ENCODE measurements at regions not wholly inside any gene's neighbourhood (a gene's known extent, or its start where the extent isn't known, plus 50 kb on each side); places are given as distances from the start of the nearest gene placed in this dataset.

DNA sequence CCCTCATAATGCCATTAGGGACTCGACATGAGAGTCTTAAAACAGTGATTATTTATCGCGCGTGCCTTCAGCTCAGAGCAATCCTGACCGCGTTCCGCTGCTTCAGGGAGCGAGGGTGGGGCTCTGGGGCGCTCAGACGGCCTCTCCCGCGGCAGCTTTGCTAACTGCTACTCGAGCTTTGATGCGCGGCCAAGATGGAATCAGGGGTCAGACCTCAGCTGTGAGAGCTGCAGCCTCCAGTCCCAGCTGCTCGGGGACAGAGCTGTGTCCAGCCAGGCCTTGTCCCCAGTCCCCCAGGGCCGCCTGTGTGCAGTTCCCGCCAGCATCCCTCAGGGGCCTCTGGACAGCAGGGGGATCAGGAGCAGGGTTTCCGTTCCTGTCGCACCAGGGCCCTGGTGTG, 104.6 kb upstream of the TTC34 start:
- TF ChIP-seq EP300 (IDR thresholded peaks at IDR 0.05) (no peak), POLR2A (IDR thresholded peaks at IDR 0.05) (no peak), POLR2AphosphoS5 (IDR thresholded peaks at IDR 0.05) (no peak)
- TF ChIP-seq, protein P1, sequence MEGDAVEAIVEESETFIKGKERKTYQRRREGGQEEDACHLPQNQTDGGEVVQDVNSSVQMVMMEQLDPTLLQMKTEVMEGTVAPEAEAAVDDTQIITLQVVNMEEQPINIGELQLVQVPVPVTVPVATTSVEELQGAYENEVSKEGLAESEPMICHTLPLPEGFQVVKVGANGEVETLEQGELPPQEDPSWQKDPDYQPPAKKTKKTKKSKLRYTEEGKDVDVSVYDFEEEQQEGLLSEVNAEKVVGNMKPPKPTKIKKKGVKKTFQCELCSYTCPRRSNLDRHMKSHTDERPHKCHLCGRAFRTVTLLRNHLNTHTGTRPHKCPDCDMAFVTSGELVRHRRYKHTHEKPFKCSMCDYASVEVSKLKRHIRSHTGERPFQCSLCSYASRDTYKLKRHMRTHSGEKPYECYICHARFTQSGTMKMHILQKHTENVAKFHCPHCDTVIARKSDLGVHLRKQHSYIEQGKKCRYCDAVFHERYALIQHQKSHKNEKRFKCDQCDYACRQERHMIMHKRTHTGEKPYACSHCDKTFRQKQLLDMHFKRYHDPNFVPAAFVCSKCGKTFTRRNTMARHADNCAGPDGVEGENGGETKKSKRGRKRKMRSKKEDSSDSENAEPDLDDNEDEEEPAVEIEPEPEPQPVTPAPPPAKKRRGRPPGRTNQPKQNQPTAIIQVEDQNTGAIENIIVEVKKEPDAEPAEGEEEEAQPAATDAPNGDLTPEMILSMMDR (IDR thresholded peaks at IDR 0.05) = no peak
- H3K9me3 ChIP-seq = no peaks in the 10 kb centered on the region
- no peaks in the 10 kb centered on the region for H3K36me3 ChIP-seq
- no peak overlapping the region for H3K27ac ChIP-seq
- no peak overlapping the region for H3K4me3 ChIP-seq
- 27 to 45% methylated on average over 15 to 20 of the region's 20 CpGs for WGBS, 2 donors
- no peaks in the 10 kb centered on the region for H3K4me1 ChIP-seq
- DNase-seq = peak in 1 of 2 donors; percentile 59
- H3K27me3 ChIP-seq = no peaks in the 10 kb centered on the region
- no peak for ATAC-seq (ENCODE audit: low FRiP score in 2 of 2)

DNA sequence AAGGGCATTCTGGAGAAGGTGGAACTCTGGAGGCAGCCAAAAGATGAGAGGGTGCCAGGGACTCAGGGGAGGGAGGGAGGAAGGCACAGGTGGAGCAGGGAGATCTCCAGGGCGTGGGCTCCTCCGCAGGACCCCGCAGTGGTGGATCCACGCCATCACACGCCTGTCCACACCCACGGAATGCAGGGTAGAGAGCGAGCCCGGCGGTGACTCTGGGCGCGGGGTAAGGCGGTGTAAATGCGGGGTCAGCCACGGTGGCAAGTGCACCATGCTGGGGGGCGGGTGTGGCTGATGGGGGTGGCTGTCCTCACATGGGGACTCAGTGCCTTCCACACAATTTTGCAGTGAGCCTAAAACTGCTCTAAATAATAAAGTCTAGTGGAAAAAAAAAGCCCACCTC, 105.1 kb upstream of the TTC34 start:
- Histone ChIP-seq H3K27ac (no peak overlapping the region), H3K36me3 (no peaks in the 10 kb centered on the region), H3K4me1 (no peaks in the 10 kb centered on the region), H3K9me3 (no peaks in the 10 kb centered on the region), H3K27me3 (no peaks in the 10 kb centered on the region), H3K4me3 (no peak overlapping the region)
- DNase-seq (peak in 1 of 2 donors; percentile 57), ATAC-seq (ENCODE audit: low FRiP score in 2 of 2) (no peak)
- TF ChIP-seq EP300 (IDR thresholded peaks at IDR 0.05) = no peak
- no peak for TF ChIP-seq POLR2AphosphoS5 (IDR thresholded peaks at IDR 0.05)
- TF ChIP-seq POLR2A (IDR thresholded peaks at IDR 0.05) = no peak
- TF ChIP-seq, protein P1 (IDR thresholded peaks at IDR 0.05) = no peak
- 71 to 91% methylated on average over 10 to 15 of the region's 15 CpGs for WGBS, 2 donors

DNA sequence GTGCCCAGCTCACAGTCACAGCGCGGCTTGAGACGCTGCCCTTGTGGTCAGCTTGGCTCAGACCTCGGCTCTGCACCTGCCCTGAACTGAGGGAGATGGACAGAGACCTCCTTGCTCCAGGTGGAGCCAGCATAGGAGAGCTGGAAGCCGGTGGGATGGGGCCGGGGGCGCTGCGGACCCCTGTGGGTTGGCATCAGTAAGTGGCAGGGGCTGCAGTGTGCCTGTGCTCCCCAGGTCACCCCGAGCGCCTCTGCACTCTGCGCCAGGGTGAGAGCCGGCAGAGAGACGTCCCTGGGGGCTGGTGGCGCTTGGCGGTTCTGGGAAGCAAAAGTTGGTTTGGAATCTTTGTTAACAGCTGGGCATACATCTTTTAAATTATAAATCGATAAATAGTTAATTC, 105.6 kb upstream of the TTC34 start:
- TF ChIP-seq, protein P1 (IDR thresholded peaks at IDR 0.05) = no peak
- Histone ChIP-seq H3K9me3 (no peaks in the 10 kb centered on the region), H3K36me3 (no peaks in the 10 kb centered on the region), H3K4me1 (no peaks in the 10 kb centered on the region), H3K4me3 (no peak overlapping the region), H3K27ac (no peak overlapping the region), H3K27me3 (no peaks in the 10 kb centered on the region)
- peak in 1 of 2 donors; percentile 71 for DNase-seq
- ATAC-seq (ENCODE audit: low FRiP score in 2 of 2) = no peak
- WGBS, 2 donors = 88 to 89% methylated on average over 12 to 15 of the region's 16 CpGs

DNA sequence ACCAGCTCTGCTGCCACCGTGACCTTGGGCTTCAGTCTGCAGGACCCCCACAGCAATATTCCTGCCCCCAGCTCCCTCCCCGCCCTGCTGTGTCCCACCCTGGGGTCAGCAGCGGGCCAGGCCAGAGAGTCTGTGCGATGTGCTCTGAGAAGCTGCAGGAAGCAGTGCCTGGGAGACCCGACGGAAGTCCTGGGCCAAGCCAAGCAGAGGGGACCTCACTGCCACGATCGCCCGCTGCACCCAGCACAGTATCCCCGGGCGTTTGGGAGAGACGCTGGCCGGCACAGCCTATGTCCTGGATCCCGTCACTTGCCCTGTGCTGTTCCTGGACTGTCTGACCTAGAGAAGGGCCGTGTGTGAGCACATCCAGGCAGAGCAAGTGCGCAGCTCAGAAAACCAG, 106.6 kb upstream of the TTC34 start:
- Histone ChIP-seq H3K4me1 (no peaks in the 10 kb centered on the region), H3K36me3 (no peaks in the 10 kb centered on the region), H3K27me3 (no peaks in the 10 kb centered on the region), H3K4me3 (no peak overlapping the region), H3K27ac (no peak overlapping the region), H3K9me3 (no peaks in the 10 kb centered on the region)
- DNase-seq = peak in 1 of 2 donors; percentile 70
- no peak for TF ChIP-seq POLR2A (IDR thresholded peaks at IDR 0.05)
- TF ChIP-seq, protein P1 (IDR thresholded peaks at IDR 0.05) = no peak
- TF ChIP-seq EP300 (IDR thresholded peaks at IDR 0.05) = no peak
- no peak for TF ChIP-seq POLR2AphosphoS5 (IDR thresholded peaks at IDR 0.05)
- ATAC-seq (ENCODE audit: low FRiP score in 2 of 2) = no peak
- 90% methylated on average over 14 of the region's 16 CpGs; no CpG with 5 or more reads in 1 of the 2 donors for WGBS, 2 donors

DNA sequence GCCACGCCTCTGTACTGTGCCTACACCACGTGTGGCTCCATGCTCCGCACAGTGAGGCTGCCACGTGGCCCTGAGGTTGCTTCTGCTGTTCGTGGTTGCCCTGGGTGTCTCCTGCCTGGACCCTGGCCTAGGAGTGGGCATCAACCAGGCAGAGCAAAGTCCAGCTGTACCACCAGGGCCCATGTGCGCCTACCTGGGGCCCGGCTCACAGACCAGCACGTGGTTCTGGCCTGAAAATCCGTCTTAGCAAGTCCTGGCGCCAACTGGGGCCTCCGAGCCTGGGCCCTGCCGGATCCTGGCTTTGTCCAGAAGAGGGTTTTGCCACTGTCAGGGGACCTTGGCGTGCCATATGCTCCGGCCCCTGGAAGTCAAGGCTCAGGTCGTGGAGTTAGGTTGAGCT, 107.1 kb upstream of the TTC34 start:
- H3K27ac ChIP-seq = no peak overlapping the region
- no peaks in the 10 kb centered on the region for H3K36me3 ChIP-seq
- no peaks in the 10 kb centered on the region for H3K27me3 ChIP-seq
- H3K4me3 ChIP-seq = no peak overlapping the region
- 77% methylated on average over 14 of the region's 15 CpGs; no CpG with 5 or more reads in 1 of the 2 donors for WGBS, 2 donors
- H3K9me3 ChIP-seq = no peaks in the 10 kb centered on the region
- DNase-seq (peak in 1 of 2 donors; percentile 58), ATAC-seq (ENCODE audit: low FRiP score in 2 of 2) (no peak)
- TF ChIP-seq POLR2AphosphoS5 (IDR thresholded peaks at IDR 0.05) (no peak), POLR2A (IDR thresholded peaks at IDR 0.05) (no peak), EP300 (IDR thresholded peaks at IDR 0.05) (no peak)
- TF ChIP-seq, protein P1 (IDR thresholded peaks at IDR 0.05) = no peak
- H3K4me1 ChIP-seq = no peaks in the 10 kb centered on the region

Measured in upper lobe of left lung (tissue), 6 donors.